Calu3 (cell line): ENCODE measurements at regions not wholly inside any gene's neighbourhood (a gene's known extent, or its start where the extent isn't known, plus 50 kb on each side); places are given as distances from the start of the nearest gene placed in this dataset.
"Not testable (repeated sequence)": the region's sequence is repeated elsewhere in the genome, so short reads cannot be mapped to it uniquely, and the experiment has no call there.

Source experiments
- BruUV-seq: library from RNA; stranded (reverse); fragments of 400-500 nt; replicated peaks from 2 replicates; lab custom pipeline; 2021; lab: Mats Ljungman, UMichigan
- CTCF ChIA-PET: fragments of 300-600 bp; sonication (Branson Sonifier 250); formaldehyde crosslinking; loops from one replicate; lab custom pipeline; 2022; ENCODE audit warnings: antibody characterized with exemption; lab: Charles Lee
- DNase-seq: peaks from one replicate; pipeline ENCODE4 v3.0.0; 2022
- H3K27ac Mint-ChIP-seq: one replicate; pipeline ENCODE4 v1.8.0; 2022; ENCODE audit warnings: mixed read lengths; ENCODE audit not compliant: unreplicated experiment
- H3K27me3 Mint-ChIP-seq: one replicate; pipeline ENCODE4 v1.8.0; 2022; ENCODE audit warnings: mixed read lengths; ENCODE audit not compliant: unreplicated experiment
- H3K36me3 Mint-ChIP-seq: one replicate; pipeline ENCODE4 v1.8.0; 2022; ENCODE audit warnings: mild to moderate bottlenecking, moderate library complexity, mixed read lengths; ENCODE audit not compliant: insufficient read depth, unreplicated experiment
- H3K4me1 Mint-ChIP-seq: one replicate; pipeline ENCODE4 v1.8.0; 2022; ENCODE audit warnings: mild to moderate bottlenecking, low read depth, mixed read lengths; ENCODE audit not compliant: unreplicated experiment
- H3K4me3 Mint-ChIP-seq: one replicate; pipeline ENCODE4 v1.8.0; 2022; ENCODE audit warnings: mild to moderate bottlenecking, low read depth, moderate library complexity, mixed read lengths; ENCODE audit not compliant: unreplicated experiment
- H3K9me3 Mint-ChIP-seq: one replicate; pipeline ENCODE4 v1.8.0; 2022; ENCODE audit warnings: low read depth, mixed read lengths; ENCODE audit not compliant: unreplicated experiment
- CTCF ChIP-seq: fragments of 200-600 bp; IDR thresholded peaks from one replicate; pipeline ENCODE4 v1.8.0; 2022; ENCODE audit warnings: antibody characterized with exemption; ENCODE audit not compliant: unreplicated experiment
- intact Hi-C: fragments of 100-400 bp; cut with micrococcal nuclease; formaldehyde crosslinking; loops from one replicate; pipeline ENCODE4 v1.10.0; 2022; ENCODE audit not compliant: unreplicated experiment

- Mint-ChIP-seq H3K4me3 (no peak overlapping the region), H3K9me3 (no peaks in the 10 kb centered on the region), H3K27ac (no peak overlapping the region), H3K27me3 (no peaks in the 10 kb centered on the region), H3K4me1 (no peaks in the 10 kb centered on the region), H3K36me3 (no peaks in the 10 kb centered on the region)
- CTCF ChIA-PET = no interaction called here
- intact Hi-C loops = no loop called here
- BruUV-seq = no TSS peak
- no peak for TF ChIP-seq CTCF
- no peak for DNase-seq
Observed at GRCh38 chr1:172843444-172843843, 184.5 kb downstream of the FASLG start.

GRCh38 chr1:172845371-172845770, 186.5 kb downstream of the FASLG start:
- Mint-ChIP-seq H3K36me3 (no peaks in the 10 kb centered on the region), H3K27ac (no peak overlapping the region), H3K27me3 (no peaks in the 10 kb centered on the region), H3K9me3 (no peaks in the 10 kb centered on the region), H3K4me1 (no peaks in the 10 kb centered on the region), H3K4me3 (no peak overlapping the region)
- no TSS peak for BruUV-seq
- no peak for DNase-seq
- CTCF ChIA-PET = interaction anchor here (0.5 kb wide), 2 partner anchors 39 to 46 kb away, joined by 3 to 5 read pairs; no protein-coding TSS in a partner anchor
- intact Hi-C loops = no loop called here
- no peak for TF ChIP-seq CTCF

- no peaks in the 10 kb centered on the region for H3K27me3 Mint-ChIP-seq
- no TSS peak for BruUV-seq
- intact Hi-C loops = no loop called here
- H3K9me3 Mint-ChIP-seq = no peaks in the 10 kb centered on the region
- H3K36me3 Mint-ChIP-seq = no peaks in the 10 kb centered on the region
- no peak for DNase-seq
- H3K4me1 Mint-ChIP-seq = peaks cover under 1% of the 10 kb centered on the region
- H3K27ac Mint-ChIP-seq = no peak overlapping the region
- CTCF ChIA-PET = interaction anchor here (0.5 kb wide), 2 partner anchors 40 to 45 kb away, joined by 3 to 5 read pairs; no protein-coding TSS in a partner anchor
- TF ChIP-seq CTCF = no peak
- H3K4me3 Mint-ChIP-seq = no peak overlapping the region
Observed at GRCh38 chr1:172845865-172846264, 187.0 kb downstream of the FASLG start.

GRCh38 chr1:172847814-172848213, 188.9 kb downstream of the FASLG start:
- H3K36me3 Mint-ChIP-seq, BruUV-seq, H3K9me3 Mint-ChIP-seq, H3K27ac Mint-ChIP-seq, H3K27me3 Mint-ChIP-seq, H3K4me3 Mint-ChIP-seq, DNase-seq, intact Hi-C loops, CTCF ChIA-PET: not testable (repeated sequence)
- H3K4me1 Mint-ChIP-seq = peaks cover 20% of the 10 kb centered on the region

- Mint-ChIP-seq H3K36me3 (no peaks in the 10 kb centered on the region), H3K27me3 (no peaks in the 10 kb centered on the region), H3K27ac (no peak overlapping the region), H3K4me3 (no peak overlapping the region), H3K4me1 (peaks cover 21% of the 10 kb centered on the region), H3K9me3 (peaks cover under 1% of the 10 kb centered on the region)
- TF ChIP-seq CTCF = no peak
- intact Hi-C loops = no loop called here
- CTCF ChIA-PET = no interaction called here
- DNase-seq = no peak
- no TSS peak for BruUV-seq
Observed at GRCh38 chr1:172849653-172850052, 190.8 kb downstream of the FASLG start.
